ENCODE measurements at regions not wholly inside any gene's neighbourhood (a gene's known extent, or its start where the extent isn't known, plus 50 kb on each side); places are given as distances from the start of the nearest gene placed in this dataset.

DNA sequence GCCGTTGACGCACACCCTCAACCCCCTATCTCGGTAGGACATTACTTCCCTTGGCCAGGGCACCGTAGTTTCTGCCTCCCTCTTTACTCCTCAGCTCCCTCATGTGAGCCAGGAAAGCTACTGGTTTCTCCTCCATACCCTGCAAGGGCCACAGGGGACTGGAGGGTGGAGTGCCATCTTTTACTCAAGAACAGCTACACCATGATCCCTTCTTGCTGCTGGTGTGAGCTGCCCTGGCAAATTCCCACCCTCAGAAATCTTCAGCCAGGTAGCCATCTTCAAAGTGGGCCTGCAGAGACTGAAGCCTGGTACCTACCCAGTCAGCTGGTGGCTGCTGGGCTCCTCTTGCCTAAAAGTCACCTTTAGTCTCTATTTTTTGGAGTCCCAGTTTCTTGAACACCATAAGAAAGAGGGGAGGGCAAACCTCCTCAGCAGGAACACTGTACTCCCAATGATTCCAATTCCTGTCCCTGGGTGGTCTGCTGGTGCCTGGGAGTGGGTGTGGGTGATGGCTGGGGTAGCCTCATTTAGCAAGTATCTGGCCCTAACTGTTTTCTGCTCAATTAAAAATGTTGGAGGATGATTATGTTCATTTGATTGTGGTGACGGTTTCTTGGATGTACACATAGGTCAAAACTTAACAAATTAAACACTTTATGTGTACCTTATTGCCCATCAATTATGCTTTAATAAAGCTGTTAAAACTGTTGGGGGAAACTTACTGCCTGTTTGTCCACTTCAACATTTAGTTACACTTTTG, 105.0 kb upstream of the NPY start:
- H3K36me3 ChIP-seq = no peaks in the 10 kb centered on the region
- H3K9ac ChIP-seq (ENCODE audit: low read depth in 2 of 2, low read length in 2 of 2) = no peak overlapping the region
- no peak overlapping the region for H3K27ac ChIP-seq
- H3K4me3 ChIP-seq = no peak overlapping the region
- H3K4me1 ChIP-seq = no peaks in the 10 kb centered on the region
- TF ChIP-seq, protein P1, sequence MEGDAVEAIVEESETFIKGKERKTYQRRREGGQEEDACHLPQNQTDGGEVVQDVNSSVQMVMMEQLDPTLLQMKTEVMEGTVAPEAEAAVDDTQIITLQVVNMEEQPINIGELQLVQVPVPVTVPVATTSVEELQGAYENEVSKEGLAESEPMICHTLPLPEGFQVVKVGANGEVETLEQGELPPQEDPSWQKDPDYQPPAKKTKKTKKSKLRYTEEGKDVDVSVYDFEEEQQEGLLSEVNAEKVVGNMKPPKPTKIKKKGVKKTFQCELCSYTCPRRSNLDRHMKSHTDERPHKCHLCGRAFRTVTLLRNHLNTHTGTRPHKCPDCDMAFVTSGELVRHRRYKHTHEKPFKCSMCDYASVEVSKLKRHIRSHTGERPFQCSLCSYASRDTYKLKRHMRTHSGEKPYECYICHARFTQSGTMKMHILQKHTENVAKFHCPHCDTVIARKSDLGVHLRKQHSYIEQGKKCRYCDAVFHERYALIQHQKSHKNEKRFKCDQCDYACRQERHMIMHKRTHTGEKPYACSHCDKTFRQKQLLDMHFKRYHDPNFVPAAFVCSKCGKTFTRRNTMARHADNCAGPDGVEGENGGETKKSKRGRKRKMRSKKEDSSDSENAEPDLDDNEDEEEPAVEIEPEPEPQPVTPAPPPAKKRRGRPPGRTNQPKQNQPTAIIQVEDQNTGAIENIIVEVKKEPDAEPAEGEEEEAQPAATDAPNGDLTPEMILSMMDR (IDR thresholded peaks at IDR 0.05) = no peak
- intact Hi-C loops (cut with DNase I) = no loop called here
- H3K27me3 ChIP-seq = no peaks in the 10 kb centered on the region
- no peaks in the 10 kb centered on the region for H3K9me3 ChIP-seq
- DNase-seq = no peak

GRCh38 chr7:24191362-24191761, 92.6 kb upstream of the NPY start:
- intact Hi-C loops (cut with DNase I) = no loop called here
- Histone ChIP-seq H3K9me3 (no peaks in the 10 kb centered on the region), H3K4me3 (no peak overlapping the region), H3K27ac (no peak overlapping the region), H3K4me1 (no peaks in the 10 kb centered on the region), H3K9ac (ENCODE audit: low read depth in 2 of 2, low read length in 2 of 2) (no peak overlapping the region), H3K36me3 (no peaks in the 10 kb centered on the region), H3K27me3 (no peaks in the 10 kb centered on the region)
- DNase-seq = no peak
- TF ChIP-seq, protein P1 (IDR thresholded peaks at IDR 0.05) = no peak

DNA sequence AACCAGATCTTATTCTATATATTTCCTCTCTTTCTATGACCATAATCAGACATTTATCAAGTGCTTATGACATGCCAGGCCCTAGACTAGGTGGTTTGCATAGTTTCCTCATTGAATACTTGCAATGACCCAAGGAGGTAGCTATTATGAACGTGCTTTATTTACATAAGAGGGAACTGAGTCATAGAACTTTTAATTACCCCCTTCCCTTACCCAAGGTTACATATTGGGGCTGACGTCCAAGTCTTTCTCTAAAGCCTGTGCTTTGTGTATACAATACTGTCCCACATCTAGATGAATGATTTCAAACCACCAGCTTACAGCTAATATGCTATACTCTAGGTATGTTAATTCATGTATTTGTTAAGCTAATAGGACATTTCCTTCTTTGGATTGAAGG, 91.9 kb upstream of the NPY start:
- no peaks in the 10 kb centered on the region for H3K27me3 ChIP-seq
- no peak overlapping the region for H3K27ac ChIP-seq
- no peak for DNase-seq
- TF ChIP-seq, protein P1 (IDR thresholded peaks at IDR 0.05) = no peak
- H3K9ac ChIP-seq (ENCODE audit: low read depth in 2 of 2, low read length in 2 of 2) = no peak overlapping the region
- no peak overlapping the region for H3K4me3 ChIP-seq
- intact Hi-C loops (cut with DNase I) = no loop called here
- no peaks in the 10 kb centered on the region for H3K4me1 ChIP-seq
- H3K36me3 ChIP-seq = no peaks in the 10 kb centered on the region
- H3K9me3 ChIP-seq = no peaks in the 10 kb centered on the region

GRCh38 chr7:24192691-24193090, 91.3 kb upstream of the NPY start:
- Histone ChIP-seq H3K4me1 (no peaks in the 10 kb centered on the region), H3K27me3 (no peaks in the 10 kb centered on the region), H3K9ac (ENCODE audit: low read depth in 2 of 2, low read length in 2 of 2) (no peak overlapping the region), H3K9me3 (no peaks in the 10 kb centered on the region), H3K36me3 (no peaks in the 10 kb centered on the region), H3K4me3 (no peak overlapping the region), H3K27ac (no peak overlapping the region)
- DNase-seq = no peak
- TF ChIP-seq, protein P1 (IDR thresholded peaks at IDR 0.05) = no peak
- intact Hi-C loops (cut with DNase I) = no loop called here

DNA sequence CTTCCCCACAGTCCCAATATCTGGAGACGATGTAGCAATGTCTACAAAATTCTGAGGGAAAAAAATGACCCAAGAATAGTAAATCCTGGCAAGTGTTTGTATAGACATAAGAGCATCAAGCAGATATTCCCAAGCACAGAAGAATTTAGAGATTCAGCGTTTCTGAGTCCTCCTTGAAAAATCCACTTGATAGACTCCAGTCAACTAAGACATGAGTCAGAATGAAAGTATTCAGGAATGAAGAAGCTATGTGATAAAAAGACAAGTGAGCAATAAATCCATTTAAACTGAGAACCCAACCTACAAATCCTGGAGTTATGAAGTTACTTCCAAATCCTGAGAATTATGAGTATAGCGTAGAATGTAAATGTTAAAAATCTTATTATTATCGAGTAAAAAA, 86.1 kb upstream of the NPY start:
- Histone ChIP-seq H3K27ac (no peak overlapping the region), H3K27me3 (no peaks in the 10 kb centered on the region), H3K9ac (ENCODE audit: low read depth in 2 of 2, low read length in 2 of 2) (no peak overlapping the region), H3K9me3 (no peaks in the 10 kb centered on the region), H3K4me3 (no peak overlapping the region), H3K36me3 (no peaks in the 10 kb centered on the region), H3K4me1 (no peaks in the 10 kb centered on the region)
- no peak for DNase-seq
- TF ChIP-seq, protein P1 (IDR thresholded peaks at IDR 0.05) = no peak
- intact Hi-C loops (cut with DNase I) = no loop called here

All from colonic mucosa (tissue), 4 donors.